Lower leg skin (tissue), 4 donors: ENCODE measurements at regions not wholly inside any gene's neighbourhood (a gene's known extent, or its start where the extent isn't known, plus 50 kb on each side); places are given as distances from the start of the nearest gene placed in this dataset.

Source experiments
- DNase-seq, 2 donors: peaks; one replicate each; pipeline ENCODE4 v3.0.0-alpha.2; 2019; ENCODE audit warnings: low spot score in 2 of 2
- H3K4me3 ChIP-seq: fragments of 200-600 bp; sonication (generic); 2 replicates; pipeline ENCODE4 v1.5.1; 2017; ENCODE audit warnings: mild to moderate bottlenecking, low read depth; ENCODE audit not compliant: poor library complexity, severe bottlenecking
- CTCF ChIP-seq, 3 donors: fragments of 450-650 bp; IDR thresholded peaks; one replicate each; pipeline ENCODE4 v1.5.1; 2016; ENCODE audit warnings: antibody characterized with exemption in 3 of 3, mild to moderate bottlenecking in 3 of 3, moderate library complexity in 2 of 3
- POLR2A ChIP-seq, 2 donors: fragments of 450-650 bp; IDR thresholded peaks; one replicate each; pipeline ENCODE4 v1.6.1; 2016 to 2017; ENCODE audit warnings: antibody characterized with exemption in 2 of 2, mild to moderate bottlenecking in 1 of 2, moderate library complexity in 1 of 2
- WGBS, 2 donors: methylation state at CpG; one replicate each; pipeline ENCODE4 v1.1.5; 2018; 5-methylcytosine and 5-hydroxymethylcytosine counted together
- intact Hi-C: fragments of 100-400 bp; cut with DNase I; formaldehyde crosslinking; loops from one replicate; pipeline ENCODE4 v1.15.0; 2023; ENCODE audit warnings: low total_unique reads

GRCh38 chr6:140987364-140988155 is 1145.2 kb upstream of the GJE1 start:
- no peak for DNase-seq
- H3K4me3 ChIP-seq = no peak overlapping the region
- TF ChIP-seq CTCF (IDR thresholded peaks at IDR 0.05) (no peak), POLR2A (IDR thresholded peaks at IDR 0.05) (no peak)
- intact Hi-C loops = no loop called here
- 75 to 80% methylated on average over 2 of the region's 2 CpGs for WGBS, 2 donors

GRCh38 chr6:140985679-140986275 is 1146.9 kb upstream of the GJE1 start:
- intact Hi-C loops = no loop called here
- TF ChIP-seq POLR2A (IDR thresholded peaks at IDR 0.05) (no peak), CTCF (IDR thresholded peaks at IDR 0.05) (no peak)
- H3K4me3 ChIP-seq = no peak overlapping the region
- 84 to 91% methylated on average over 2 of the region's 2 CpGs for WGBS, 2 donors
- no peak for DNase-seq

- no peak for DNase-seq
- intact Hi-C loops = no loop called here
- WGBS, 2 donors = 65 to 70% methylated on average over 6 of the region's 6 CpGs
- H3K4me3 ChIP-seq = no peak overlapping the region
- no peak for TF ChIP-seq CTCF (IDR thresholded peaks at IDR 0.05)
- no peak for TF ChIP-seq POLR2A (IDR thresholded peaks at IDR 0.05)
Observed at GRCh38 chr6:140980265-140980887, 1152.3 kb upstream of the GJE1 start.

GRCh38 chr6:140979642-140980091 is 1153.1 kb upstream of the GJE1 start:
- peak in 1 of 2 donors; percentile 30 for DNase-seq
- TF ChIP-seq CTCF (IDR thresholded peaks at IDR 0.05) (no peak), POLR2A (IDR thresholded peaks at IDR 0.05) (no peak)
- 26 to 40% methylated on average over 4 of the region's 4 CpGs for WGBS, 2 donors
- intact Hi-C loops = no loop called here
- no peak overlapping the region for H3K4me3 ChIP-seq

GRCh38 chr6:140977403-140977802 is 1155.3 kb upstream of the GJE1 start:
- WGBS, 2 donors = 38 to 50% methylated on average over 2 of the region's 2 CpGs
- no peak for TF ChIP-seq POLR2A (IDR thresholded peaks at IDR 0.05)
- TF ChIP-seq CTCF (IDR thresholded peaks at IDR 0.05) = no peak
- no peak overlapping the region for H3K4me3 ChIP-seq
- no peak for DNase-seq
- intact Hi-C loops = no loop called here
